ENCODE measurements at regions not wholly inside any gene's neighbourhood (a gene's known extent, or its start where the extent isn't known, plus 50 kb on each side); places are given as distances from the start of the nearest gene placed in this dataset.

DNA sequence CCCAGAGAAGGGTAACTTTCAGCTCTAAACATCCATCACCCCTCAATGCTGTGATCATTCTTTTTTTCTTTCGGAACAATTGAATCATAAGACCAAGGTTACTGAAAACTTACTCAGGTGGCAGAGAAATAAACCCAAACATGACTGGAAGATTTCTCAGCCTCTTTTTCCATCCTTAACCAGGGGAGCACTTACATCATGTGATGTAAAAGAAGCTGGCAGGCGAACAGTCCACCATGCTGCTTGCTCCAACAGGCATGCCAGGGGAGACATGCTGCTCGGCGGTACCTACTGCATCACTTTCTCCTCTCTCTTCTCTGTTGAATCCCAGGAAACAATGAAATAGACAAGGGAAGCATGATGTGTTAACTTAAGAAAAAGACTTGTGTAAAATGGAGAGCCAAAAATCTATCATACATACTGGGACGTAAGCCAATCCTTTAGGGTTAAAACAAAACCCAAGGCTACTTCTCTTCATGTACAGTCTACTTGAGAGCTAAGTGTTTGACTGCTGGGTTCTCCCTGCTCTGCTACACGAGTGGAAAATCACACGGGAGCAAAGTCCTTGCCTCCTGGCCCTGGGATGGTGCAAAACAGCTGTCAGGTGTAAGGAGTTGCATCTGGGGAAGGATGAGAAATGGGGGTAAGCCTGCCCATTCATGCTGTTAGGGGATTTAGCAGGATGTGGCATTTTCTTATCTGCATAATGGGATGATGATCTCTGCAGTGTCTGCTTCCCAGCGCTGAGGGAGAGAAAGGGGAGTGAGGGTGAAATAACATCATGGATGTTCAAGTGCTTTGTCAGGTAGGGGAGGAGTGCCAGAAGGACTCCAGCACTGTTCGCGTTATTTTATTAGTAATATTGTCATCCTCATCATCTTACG is 64.3 kb upstream of the ZNF438 start:
- Mint-ChIP-seq H3K27ac (ENCODE audit: unreplicated experiment) (no peak overlapping the region), H3K36me3 (ENCODE audit: low read depth) (no peaks in the 10 kb centered on the region), H3K4me1 (peaks cover 6% of the 10 kb centered on the region), H3K9me3 (peaks cover 2% of the 10 kb centered on the region), H3K27me3 (ENCODE audit: low read depth) (no peaks in the 10 kb centered on the region), H3K4me3 (no peak overlapping the region)
- TF ChIP-seq, protein P1, sequence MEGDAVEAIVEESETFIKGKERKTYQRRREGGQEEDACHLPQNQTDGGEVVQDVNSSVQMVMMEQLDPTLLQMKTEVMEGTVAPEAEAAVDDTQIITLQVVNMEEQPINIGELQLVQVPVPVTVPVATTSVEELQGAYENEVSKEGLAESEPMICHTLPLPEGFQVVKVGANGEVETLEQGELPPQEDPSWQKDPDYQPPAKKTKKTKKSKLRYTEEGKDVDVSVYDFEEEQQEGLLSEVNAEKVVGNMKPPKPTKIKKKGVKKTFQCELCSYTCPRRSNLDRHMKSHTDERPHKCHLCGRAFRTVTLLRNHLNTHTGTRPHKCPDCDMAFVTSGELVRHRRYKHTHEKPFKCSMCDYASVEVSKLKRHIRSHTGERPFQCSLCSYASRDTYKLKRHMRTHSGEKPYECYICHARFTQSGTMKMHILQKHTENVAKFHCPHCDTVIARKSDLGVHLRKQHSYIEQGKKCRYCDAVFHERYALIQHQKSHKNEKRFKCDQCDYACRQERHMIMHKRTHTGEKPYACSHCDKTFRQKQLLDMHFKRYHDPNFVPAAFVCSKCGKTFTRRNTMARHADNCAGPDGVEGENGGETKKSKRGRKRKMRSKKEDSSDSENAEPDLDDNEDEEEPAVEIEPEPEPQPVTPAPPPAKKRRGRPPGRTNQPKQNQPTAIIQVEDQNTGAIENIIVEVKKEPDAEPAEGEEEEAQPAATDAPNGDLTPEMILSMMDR (conservative IDR thresholded peaks at IDR 0.05), result no peak
- DNase-seq (ENCODE audit: low read depth, low spot score), result no peak

DNA sequence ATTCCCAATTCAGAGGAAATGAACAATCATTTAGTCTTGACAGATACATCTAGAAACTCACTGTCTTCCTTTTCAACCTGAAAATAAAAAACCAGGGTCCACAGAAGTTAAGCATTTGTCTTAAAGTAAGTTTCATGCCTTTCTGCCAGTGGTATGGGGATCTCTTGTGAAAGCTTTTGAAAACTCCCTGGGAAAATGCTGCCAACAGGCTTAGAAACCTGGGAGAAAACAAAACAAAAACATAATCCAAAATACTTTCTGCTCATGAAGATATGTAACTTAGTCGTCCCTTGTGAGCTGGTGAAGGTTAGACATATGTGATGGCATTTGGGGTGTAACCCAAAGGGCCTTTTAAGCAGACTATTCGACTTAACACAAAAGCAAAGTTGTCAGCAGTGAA is 66.4 kb upstream of the ZNF438 start:
- H3K4me1 Mint-ChIP-seq, result peaks cover 6% of the 10 kb centered on the region
- TF ChIP-seq, protein P1 (conservative IDR thresholded peaks at IDR 0.05), result no peak
- H3K27me3 Mint-ChIP-seq (ENCODE audit: low read depth), result no peaks in the 10 kb centered on the region
- no peak overlapping the region for H3K27ac Mint-ChIP-seq (ENCODE audit: unreplicated experiment)
- H3K4me3 Mint-ChIP-seq, result no peak overlapping the region
- no peaks in the 10 kb centered on the region for H3K36me3 Mint-ChIP-seq (ENCODE audit: low read depth)
- no peak for DNase-seq (ENCODE audit: low read depth, low spot score)
- peaks cover 2% of the 10 kb centered on the region for H3K9me3 Mint-ChIP-seq

DNA sequence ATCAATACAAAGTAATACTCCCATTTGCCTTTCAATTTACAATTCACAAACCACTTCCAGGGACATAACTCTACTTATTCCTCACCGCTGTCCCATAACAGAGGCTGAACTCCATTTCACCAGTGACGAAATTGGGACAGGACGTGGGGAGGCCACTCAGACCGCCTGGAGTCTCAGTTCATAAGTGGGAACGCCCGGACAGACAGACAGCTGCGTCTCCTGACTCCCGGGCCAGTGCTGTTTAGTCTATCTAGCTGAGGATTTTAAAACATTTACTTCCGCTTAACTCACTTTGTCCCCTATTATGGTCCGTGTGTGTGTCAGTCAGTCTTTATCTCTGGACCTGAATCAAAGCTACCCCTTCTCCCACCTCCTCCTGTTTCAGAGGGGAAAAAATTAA is 67.4 kb upstream of the ZNF438 start:
- DNase-seq (ENCODE audit: low read depth, low spot score), result no peak
- H3K27ac Mint-ChIP-seq (ENCODE audit: unreplicated experiment), result no peak overlapping the region
- H3K9me3 Mint-ChIP-seq, result no peaks in the 10 kb centered on the region
- TF ChIP-seq, protein P1 (conservative IDR thresholded peaks at IDR 0.05), result no peak
- H3K36me3 Mint-ChIP-seq (ENCODE audit: low read depth), result no peaks in the 10 kb centered on the region
- no peak overlapping the region for H3K4me3 Mint-ChIP-seq
- no peaks in the 10 kb centered on the region for H3K27me3 Mint-ChIP-seq (ENCODE audit: low read depth)
- peaks cover 6% of the 10 kb centered on the region for H3K4me1 Mint-ChIP-seq

DNA sequence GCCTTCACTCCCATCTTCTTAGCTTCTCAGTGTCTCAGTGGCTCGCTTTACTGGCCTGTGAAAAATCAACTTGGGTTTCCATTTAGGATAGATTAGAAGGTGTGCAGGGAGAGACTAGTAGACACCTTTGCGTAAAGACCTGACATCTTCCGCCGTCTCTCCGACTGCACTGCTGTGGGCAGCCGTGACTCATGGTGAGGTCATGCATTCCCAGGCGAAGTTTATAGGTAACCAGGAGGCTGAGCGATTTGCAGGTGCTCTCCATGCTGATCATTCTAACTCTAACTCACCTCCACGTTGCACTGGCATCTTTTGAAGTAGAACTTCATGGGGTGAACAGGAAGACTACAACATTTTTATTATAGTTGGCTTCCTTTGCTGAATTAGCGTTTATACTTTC is 68.0 kb upstream of the ZNF438 start:
- no peaks in the 10 kb centered on the region for H3K36me3 Mint-ChIP-seq (ENCODE audit: low read depth)
- no peak overlapping the region for H3K27ac Mint-ChIP-seq (ENCODE audit: unreplicated experiment)
- DNase-seq (ENCODE audit: low read depth, low spot score), result no peak
- TF ChIP-seq, protein P1 (conservative IDR thresholded peaks at IDR 0.05), result no peak
- no peak overlapping the region for H3K4me3 Mint-ChIP-seq
- no peaks in the 10 kb centered on the region for H3K27me3 Mint-ChIP-seq (ENCODE audit: low read depth)
- peaks cover 6% of the 10 kb centered on the region for H3K4me1 Mint-ChIP-seq
- no peaks in the 10 kb centered on the region for H3K9me3 Mint-ChIP-seq

DNA sequence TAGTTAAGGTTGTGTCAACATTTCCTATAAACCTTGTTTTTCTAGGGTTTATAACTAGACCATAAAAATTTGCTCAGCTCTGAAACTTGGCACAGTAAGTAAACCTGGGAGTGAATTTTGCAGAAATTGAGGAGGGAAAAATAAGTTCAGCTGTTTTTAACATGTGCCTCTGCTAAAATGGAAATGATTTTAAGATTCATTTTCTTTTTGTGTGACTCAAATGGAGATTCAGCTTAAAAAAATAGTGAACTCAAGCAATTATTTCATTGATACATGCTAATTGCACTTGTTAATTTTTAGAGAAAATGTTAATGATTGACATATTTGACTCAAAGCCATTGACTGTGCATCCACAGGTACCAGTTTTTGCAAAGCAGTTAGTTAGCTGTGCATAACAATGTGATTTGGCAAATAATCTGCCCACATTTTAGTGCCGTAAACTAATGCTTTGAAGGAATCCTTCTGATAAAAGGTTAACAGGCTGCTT is 68.5 kb upstream of the ZNF438 start:
- Mint-ChIP-seq H3K4me1 (peaks cover 6% of the 10 kb centered on the region), H3K27ac (ENCODE audit: unreplicated experiment) (no peak overlapping the region), H3K27me3 (ENCODE audit: low read depth) (no peaks in the 10 kb centered on the region), H3K36me3 (ENCODE audit: low read depth) (no peaks in the 10 kb centered on the region), H3K4me3 (no peak overlapping the region), H3K9me3 (no peaks in the 10 kb centered on the region)
- TF ChIP-seq, protein P1 (conservative IDR thresholded peaks at IDR 0.05), result no peak
- no peak for DNase-seq (ENCODE audit: low read depth, low spot score)

Data from neural crest cell (in vitro differentiated cells).